Activated CD8-positive, alpha-beta memory T cell treated with anti-CD3 and anti-CD28 coated beads, Interleukin-2, amount 50 U/mL, for 48 hours (primary cell): ENCODE measurements at regions not wholly inside any gene's neighbourhood (a gene's known extent, or its start where the extent isn't known, plus 50 kb on each side); places are given as distances from the start of the nearest gene placed in this dataset.
"Not testable (repeated sequence)": the region's sequence is repeated elsewhere in the genome, so short reads cannot be mapped to it uniquely, and the experiment has no call there.

Experiments
- DNase-seq: peaks from one replicate; pipeline ENCODE4 v3.0.0-alpha.2; 2020

GRCh38 chr13:80977168-80977567 is 636.2 kb upstream of the SPRY2 start:
- DNase-seq = no peak

- no peak for DNase-seq
Observed at GRCh38 chr13:80975903-80976302, 635.0 kb upstream of the SPRY2 start.

GRCh38 chr13:80973721-80974120 is 632.8 kb upstream of the SPRY2 start:
- DNase-seq = no peak

- no peak for DNase-seq
Observed at GRCh38 chr13:80972857-80973478, 632.0 kb upstream of the SPRY2 start.

GRCh38 chr13:80965097-80965496 is 624.2 kb upstream of the SPRY2 start:
- no peak for DNase-seq

GRCh38 chr13:80962855-80963254 is 621.9 kb upstream of the SPRY2 start:
- DNase-seq = no peak

GRCh38 chr13:80962173-80962572 is 621.2 kb upstream of the SPRY2 start:
- no peak for DNase-seq

GRCh38 chr13:80957019-80957655 is 616.2 kb upstream of the SPRY2 start:
- no peak for DNase-seq

- no peak for DNase-seq
Observed at GRCh38 chr13:80955501-80955900, 614.6 kb upstream of the SPRY2 start.

GRCh38 chr13:80952158-80952557 is 611.2 kb upstream of the SPRY2 start:
- DNase-seq = no peak

GRCh38 chr13:80946008-80946802 is 605.3 kb upstream of the SPRY2 start:
- no peak for DNase-seq

- no peak for DNase-seq
Observed at GRCh38 chr13:80945328-80945727, 604.4 kb upstream of the SPRY2 start.

- no peak for DNase-seq
Observed at GRCh38 chr13:80939581-80939980, 598.7 kb upstream of the SPRY2 start.

GRCh38 chr13:80931766-80932165 is 590.8 kb upstream of the SPRY2 start:
- no peak for DNase-seq

GRCh38 chr13:80931118-80931517 is 590.2 kb upstream of the SPRY2 start:
- no peak for DNase-seq

GRCh38 chr13:80928241-80928640 is 587.3 kb upstream of the SPRY2 start:
- no peak for DNase-seq

GRCh38 chr13:80926024-80926423 is 585.1 kb upstream of the SPRY2 start:
- DNase-seq = not testable (repeated sequence)

- no peak for DNase-seq
Observed at GRCh38 chr13:80924596-80924995, 583.7 kb upstream of the SPRY2 start.

- no peak for DNase-seq
Observed at GRCh38 chr13:80923907-80924306, 583.0 kb upstream of the SPRY2 start.

- no peak for DNase-seq
Observed at GRCh38 chr13:80921971-80922370, 581.0 kb upstream of the SPRY2 start.

GRCh38 chr13:80921541-80921940 is 580.6 kb upstream of the SPRY2 start:
- DNase-seq = no peak

GRCh38 chr13:80906860-80907259 is 565.9 kb upstream of the SPRY2 start:
- no peak for DNase-seq

- no peak for DNase-seq
Observed at GRCh38 chr13:80904386-80904785, 563.5 kb upstream of the SPRY2 start.

- no peak for DNase-seq
Observed at GRCh38 chr13:80903911-80904310, 563.0 kb upstream of the SPRY2 start.
